HEK293 (cell line): ENCODE measurements at regions not wholly inside any gene's neighbourhood (a gene's known extent, or its start where the extent isn't known, plus 50 kb on each side); places are given as distances from the start of the nearest gene placed in this dataset.

Source experiments
- CTCF ChIA-PET: fragments of 350-600 bp; formaldehyde crosslinking; extraction: SDS; loops from one replicate; lab custom pipeline; 2021; ENCODE audit warnings: antibody characterized with exemption; lab: Yijun Ruan, JAX
- POLR2A ChIA-PET: fragments of 300-600 bp; formaldehyde crosslinking; extraction: SDS; loops from one replicate; lab custom pipeline; 2020; ENCODE audit warnings: antibody characterized with exemption, inconsistent platforms; lab: Yijun Ruan, JAX
- H3K27ac ChIP-seq: fragments of 200-500 bp; sonication (Bioruptor generic); 2 replicates; pipeline ENCODE4 v1.5.1; 2014; ENCODE audit warnings: low read depth, low read length, control low read depth, inconsistent platforms; ENCODE audit errors: extremely low read depth
- H3K36me3 ChIP-seq, 2 experiments: fragments of 200-500 bp in 1 of 2; sonication (Bioruptor generic) in 1 of 2; 1 replicate in 1 of 2; 2 replicates in 1 of 2; pipeline ENCODE4 v1.5.1; 2014 to 2017; ENCODE audit warnings: inconsistent platforms in 2 of 2, low read length in 2 of 2; ENCODE audit not compliant: control insufficient read depth in 2 of 2, insufficient read depth in 1 of 2
- H3K4me1 ChIP-seq: fragments of 200-500 bp; sonication (Bioruptor generic); 2 replicates; pipeline ENCODE4 v1.5.1; 2014; ENCODE audit warnings: mild to moderate bottlenecking, low read length, inconsistent platforms; ENCODE audit not compliant: control insufficient read depth, insufficient read depth
- H3K4me3 ChIP-seq: 2 replicates; pipeline ENCODE4 v1.5.1; 2011; ENCODE audit warnings: low read depth, mild to moderate bottlenecking, control low read depth, low read length, moderate library complexity
- H3K9me3 ChIP-seq: fragments of 200-500 bp; sonication (Bioruptor generic); 2 replicates; pipeline ENCODE4 v1.5.1; 2014; ENCODE audit warnings: low read depth, low read length, inconsistent platforms; ENCODE audit not compliant: control insufficient read depth, insufficient read depth
- CTCF ChIP-seq: fragments of 450-650 bp; formaldehyde crosslinking; IDR thresholded peaks from 2 replicates; pipeline ENCODE4 v1.5.1; 2016; ENCODE audit warnings: missing biosample characterization, missing genetic modification characterization
- ELK4 ChIP-seq: IDR thresholded peaks from 2 replicates; pipeline ENCODE4 v1.6.1; 2011; ENCODE audit warnings: mild to moderate bottlenecking, low read depth, low read length, borderline replicate concordance
- GLIS1 ChIP-seq: fragments of 450-650 bp; formaldehyde crosslinking; IDR thresholded peaks from 2 replicates; pipeline ENCODE4 v1.5.1; 2016; ENCODE audit warnings: missing biosample characterization, missing genetic modification characterization
- HOXA7 ChIP-seq: sonication (generic); formaldehyde crosslinking; IDR thresholded peaks from 2 replicates; pipeline ENCODE4 v1.8.1; 2022; ENCODE audit warnings: missing genetic modification reagents, borderline replicate concordance
- KLF8 ChIP-seq: fragments of 450-650 bp; formaldehyde crosslinking; IDR thresholded peaks from 2 replicates; pipeline ENCODE4 v1.5.1; 2016; ENCODE audit warnings: missing biosample characterization, missing genetic modification characterization
- PRDM2 ChIP-seq: fragments of 450-650 bp; formaldehyde crosslinking; IDR thresholded peaks from 2 replicates; pipeline ENCODE4 v1.5.1; 2016; ENCODE audit warnings: missing biosample characterization, missing genetic modification characterization, borderline replicate concordance
- PRDM6 ChIP-seq: fragments of 450-650 bp; formaldehyde crosslinking; IDR thresholded peaks from 2 replicates; pipeline ENCODE4 v1.5.1; 2017; ENCODE audit warnings: missing biosample characterization, missing genetic modification characterization
- SETDB1 ChIP-seq: IDR thresholded peaks from one replicate; pipeline ENCODE4 v1.6.1; 2017; ENCODE audit warnings: mild to moderate bottlenecking, low read length, moderate library complexity, mixed read lengths; ENCODE audit not compliant: insufficient read length
- ZBTB21 ChIP-seq: fragments of 450-650 bp; formaldehyde crosslinking; IDR thresholded peaks from 2 replicates; pipeline ENCODE4 v1.5.1; 2017; ENCODE audit warnings: missing biosample characterization, missing genetic modification characterization
- ZNF121 ChIP-seq: fragments of 450-650 bp; formaldehyde crosslinking; IDR thresholded peaks from 2 replicates; pipeline ENCODE4 v1.5.1; 2016; ENCODE audit warnings: missing biosample characterization, missing genetic modification characterization
- ZNF138 ChIP-seq: fragments of 450-650 bp; formaldehyde crosslinking; IDR thresholded peaks from 2 replicates; pipeline ENCODE4 v1.5.1; 2016; ENCODE audit warnings: missing biosample characterization, missing genetic modification characterization, borderline replicate concordance
- ZNF175 ChIP-seq: fragments of 450-650 bp; formaldehyde crosslinking; IDR thresholded peaks from 2 replicates; pipeline ENCODE4 v1.5.1; 2016; ENCODE audit warnings: missing biosample characterization, missing genetic modification characterization
- ZNF18 ChIP-seq: fragments of 450-650 bp; formaldehyde crosslinking; IDR thresholded peaks from 2 replicates; pipeline ENCODE4 v1.5.1; 2016; ENCODE audit warnings: missing biosample characterization, missing genetic modification characterization
- ZNF664 ChIP-seq: fragments of 450-650 bp; formaldehyde crosslinking; IDR thresholded peaks from 2 replicates; pipeline ENCODE4 v1.5.1; 2016; ENCODE audit warnings: missing biosample characterization, missing genetic modification characterization
- ZSCAN30 ChIP-seq: fragments of 450-650 bp; IDR thresholded peaks from 2 replicates; pipeline ENCODE4 v1.5.1; 2018; ENCODE audit warnings: missing biosample characterization, mild to moderate bottlenecking, missing genetic modification characterization, moderate library complexity

GRCh38 chr20:57768519-57768918 is 58.7 kb upstream of the PMEPA1 start:
- Histone ChIP-seq H3K4me3 (no peak overlapping the region), H3K36me3 (no peaks in the 10 kb centered on the region), H3K27ac (no peak overlapping the region), H3K4me1 (no peaks in the 10 kb centered on the region), H3K9me3 (no peaks in the 10 kb centered on the region)
- no peak for TF ChIP-seq ELK4
- no peak for TF ChIP-seq PRDM6 (tag by site-specific recombination)
- TF ChIP-seq GLIS1 (tag by site-specific recombination): peak; percentile 78
- TF ChIP-seq HOXA7: no peak
- no peak for TF ChIP-seq SETDB1
- no peak for TF ChIP-seq ZNF121 (tag by site-specific recombination)
- TF ChIP-seq CTCF: no peak
- CTCF ChIA-PET: no interaction called here
- POLR2A ChIA-PET: no interaction called here

- no peak overlapping the region for H3K4me3 ChIP-seq
- CTCF ChIA-PET: interaction anchor here (0.7 kb wide), 1 partner anchor 13 kb away, joined by 3 read pairs; no protein-coding TSS in a partner anchor
- no peaks in the 10 kb centered on the region for H3K9me3 ChIP-seq
- H3K36me3 ChIP-seq: no peaks in the 10 kb centered on the region
- POLR2A ChIA-PET: no interaction called here
- no peaks in the 10 kb centered on the region for H3K4me1 ChIP-seq
- no peak for TF ChIP-seq ZNF18 (tag by site-specific recombination)
- TF ChIP-seq, all 188 proteins: peak for 0
- no peak overlapping the region for H3K27ac ChIP-seq
Measured at GRCh38 chr20:57767441-57767840, 57.6 kb upstream of the PMEPA1 start.

GRCh38 chr20:57763235-57763595 is 53.4 kb upstream of the PMEPA1 start:
- Histone ChIP-seq H3K9me3 (no peaks in the 10 kb centered on the region), H3K4me3 (no peak overlapping the region), H3K27ac (no peak overlapping the region), H3K4me1 (no peaks in the 10 kb centered on the region)
- POLR2A ChIA-PET: no interaction called here
- TF ChIP-seq KLF8: no peak
- TF ChIP-seq ZBTB21: no peak
- no peak for TF ChIP-seq ZNF138
- no peak for TF ChIP-seq ZNF664 (tag by site-specific recombination)
- TF ChIP-seq ZSCAN30 (tag by site-specific recombination): no peak
- no peak for TF ChIP-seq PRDM2
- TF ChIP-seq ZNF175: no peak
- TF ChIP-seq, all 188 proteins: peak for 0
- H3K36me3 ChIP-seq: no peaks in the 10 kb centered on the region
- CTCF ChIA-PET: interaction anchor here (1.0 kb wide), 1 partner anchor 10 kb away, joined by 3 read pairs; no protein-coding TSS in a partner anchor
